ENCODE measurements at regions not wholly inside any gene's neighbourhood (a gene's known extent, or its start where the extent isn't known, plus 50 kb on each side); places are given as distances from the start of the nearest gene placed in this dataset.

DNA sequence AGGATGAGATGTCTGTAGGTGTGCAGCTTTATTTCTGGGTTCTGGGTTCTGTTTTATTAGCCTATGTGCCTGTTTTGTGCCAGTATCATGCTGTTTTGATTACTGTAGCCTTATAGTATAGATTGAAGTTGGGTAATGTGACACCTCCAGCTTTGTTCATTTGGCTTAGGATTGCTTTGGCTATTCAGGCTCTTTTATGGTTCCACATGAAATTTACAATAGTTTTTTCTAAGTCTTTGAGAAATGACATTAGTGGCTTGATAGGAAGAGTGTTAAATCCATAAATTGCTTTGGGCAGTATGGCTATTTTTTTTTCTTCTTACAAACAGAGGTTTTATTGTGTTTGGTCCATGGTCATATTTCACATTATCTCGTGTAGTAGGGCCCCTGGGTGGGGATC, 285.8 kb upstream of the GADL1 start:
- Histone ChIP-seq H2AFZ (ENCODE audit: low read depth, low read length) (no peak overlapping the region), H3K9me3 (ENCODE audit: low read length) (no peaks in the 10 kb centered on the region), H3K4me3 (ENCODE audit: low read length) (no peak overlapping the region), H3K27me3 (ENCODE audit: insufficient read depth, low read length) (no peaks in the 10 kb centered on the region), H3K4me1 (ENCODE audit: insufficient read depth, low read length) (peaks cover 4% of the 10 kb centered on the region), H3K36me3 (ENCODE audit: insufficient read depth, low read length) (no peaks in the 10 kb centered on the region)

DNA sequence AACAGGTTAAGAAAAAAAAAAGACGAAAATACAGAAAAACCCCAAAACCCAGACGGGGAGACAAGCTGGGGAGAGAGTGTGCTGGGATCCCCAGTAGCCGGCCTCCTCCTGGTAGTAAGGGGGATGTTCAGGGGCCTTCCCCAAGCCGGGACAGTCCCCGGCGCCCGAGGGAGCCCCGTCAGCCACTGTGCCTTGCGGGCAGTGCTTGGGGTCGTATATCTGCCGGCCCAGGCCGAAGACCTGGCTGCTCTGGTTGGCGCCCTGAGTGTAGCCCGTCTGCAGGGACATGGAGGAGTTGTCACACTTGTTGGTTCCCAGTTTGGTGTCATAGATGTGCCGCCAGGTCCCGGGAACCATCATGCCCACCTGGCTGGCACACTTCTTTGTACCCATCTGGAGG, 287.2 kb upstream of the GADL1 start:
- Histone ChIP-seq H2AFZ (ENCODE audit: low read depth, low read length) (no peak overlapping the region), H3K4me1 (ENCODE audit: insufficient read depth, low read length) (peaks cover 5% of the 10 kb centered on the region), H3K4me3 (ENCODE audit: low read length) (no peak overlapping the region), H3K36me3 (ENCODE audit: insufficient read depth, low read length) (no peaks in the 10 kb centered on the region), H3K9me3 (ENCODE audit: low read length) (no peaks in the 10 kb centered on the region), H3K27me3 (ENCODE audit: insufficient read depth, low read length) (no peaks in the 10 kb centered on the region)

DNA sequence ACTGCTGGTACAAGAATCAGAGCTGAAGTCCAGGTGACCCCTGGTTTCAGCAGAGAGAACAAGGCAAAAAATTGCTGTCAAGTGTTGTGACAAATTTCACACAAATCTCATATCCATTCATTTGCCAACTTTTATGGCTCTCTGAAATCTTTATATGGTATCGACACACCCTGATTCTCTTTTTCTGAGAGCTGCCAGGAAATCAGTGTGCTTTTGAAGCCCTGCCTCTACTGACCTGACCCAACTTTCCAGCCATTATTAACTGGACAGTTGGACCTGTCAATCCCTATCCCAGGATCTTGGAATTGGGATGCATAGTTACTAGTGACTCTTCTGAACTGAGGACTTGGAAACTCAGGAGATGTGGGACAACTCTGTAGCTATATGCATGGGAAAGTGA, 288.2 kb upstream of the GADL1 start:
- Histone ChIP-seq H3K9me3 (ENCODE audit: low read length) (no peaks in the 10 kb centered on the region), H3K36me3 (ENCODE audit: insufficient read depth, low read length) (no peaks in the 10 kb centered on the region), H3K4me3 (ENCODE audit: low read length) (no peak overlapping the region), H2AFZ (ENCODE audit: low read depth, low read length) (no peak overlapping the region), H3K27me3 (ENCODE audit: insufficient read depth, low read length) (no peaks in the 10 kb centered on the region), H3K4me1 (ENCODE audit: insufficient read depth, low read length) (peaks cover 5% of the 10 kb centered on the region)

DNA sequence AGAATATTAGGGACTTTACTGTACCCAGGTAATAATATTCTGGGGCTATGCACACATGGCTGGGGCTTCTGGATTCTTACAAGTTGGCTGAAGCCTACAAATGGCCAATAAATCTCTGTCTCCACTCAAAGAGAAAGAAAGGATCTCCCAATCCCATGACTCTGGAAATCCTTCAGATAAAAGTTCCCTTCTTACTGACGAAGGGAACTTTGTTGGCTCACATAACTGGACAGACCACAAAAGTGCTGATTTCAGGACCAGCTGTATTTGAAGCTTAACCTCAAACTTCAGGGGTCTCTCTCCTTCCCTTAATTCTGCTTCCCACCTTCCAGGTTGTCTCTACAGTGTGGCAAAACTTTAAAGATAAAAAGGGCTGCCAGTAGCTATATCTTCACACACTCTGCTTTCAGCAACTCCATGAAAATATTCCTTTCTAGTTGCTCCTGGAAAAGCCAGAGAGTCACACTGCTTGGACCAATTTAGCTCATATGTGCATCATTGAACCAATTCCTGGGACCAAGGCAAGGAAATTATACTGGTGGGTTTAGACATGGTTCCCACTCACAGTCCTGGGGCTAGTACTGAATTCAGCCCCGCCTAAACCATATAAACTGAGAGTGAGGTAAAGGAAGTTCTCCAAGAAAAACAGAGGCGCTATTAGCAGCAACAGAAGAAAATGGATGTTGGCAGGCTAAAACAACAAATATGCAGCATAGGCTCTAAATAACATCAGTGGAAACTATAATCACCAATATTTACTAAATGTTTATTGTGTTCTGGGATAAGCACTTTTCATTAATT, 290.0 kb upstream of the GADL1 start:
- Histone ChIP-seq H3K4me1 (ENCODE audit: insufficient read depth, low read length) (peaks cover 5% of the 10 kb centered on the region), H2AFZ (ENCODE audit: low read depth, low read length) (no peak overlapping the region), H3K36me3 (ENCODE audit: insufficient read depth, low read length) (no peaks in the 10 kb centered on the region), H3K9me3 (ENCODE audit: low read length) (no peaks in the 10 kb centered on the region), H3K27me3 (ENCODE audit: insufficient read depth, low read length) (no peaks in the 10 kb centered on the region), H3K4me3 (ENCODE audit: low read length) (no peak overlapping the region)

DNA sequence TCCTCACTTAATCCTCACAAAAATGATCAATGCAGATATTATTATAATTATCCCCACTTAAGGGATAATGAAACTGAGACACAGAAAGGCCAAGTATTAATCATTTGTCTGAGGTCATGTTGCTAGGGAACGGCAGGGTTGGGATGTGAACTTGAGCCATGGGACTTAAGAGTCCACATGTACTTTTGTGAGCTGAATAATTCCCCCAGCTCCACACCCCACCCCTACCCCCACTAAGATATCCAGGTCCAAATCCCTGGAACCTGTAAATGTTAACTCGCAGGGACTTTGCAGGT, 290.5 kb upstream of the GADL1 start:
- Histone ChIP-seq H3K27me3 (ENCODE audit: insufficient read depth, low read length) (no peaks in the 10 kb centered on the region), H2AFZ (ENCODE audit: low read depth, low read length) (no peak overlapping the region), H3K4me3 (ENCODE audit: low read length) (no peak overlapping the region), H3K9me3 (ENCODE audit: low read length) (no peaks in the 10 kb centered on the region), H3K36me3 (ENCODE audit: insufficient read depth, low read length) (no peaks in the 10 kb centered on the region), H3K4me1 (ENCODE audit: insufficient read depth, low read length) (peaks cover 5% of the 10 kb centered on the region)

DNA sequence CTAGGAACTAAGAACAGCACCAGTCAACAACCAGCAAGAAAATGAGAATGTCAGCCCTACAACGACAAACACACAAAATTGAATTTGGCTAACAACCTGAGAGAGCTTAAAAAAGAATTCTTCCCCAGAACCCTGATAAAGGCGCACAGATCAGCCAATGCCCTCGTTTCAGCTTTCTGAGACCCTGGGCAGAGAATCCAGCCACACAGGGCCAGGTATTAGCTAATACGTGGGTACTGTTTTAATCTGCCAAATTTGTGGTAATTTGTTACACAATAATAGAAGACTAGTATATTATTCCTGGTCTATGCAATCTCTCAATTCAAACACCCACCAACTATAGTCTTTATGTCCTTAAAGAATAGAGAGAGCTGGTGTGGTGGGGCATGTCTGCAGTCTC, 291.6 kb upstream of the GADL1 start:
- no peaks in the 10 kb centered on the region for H3K9me3 ChIP-seq (ENCODE audit: low read length)

DNA sequence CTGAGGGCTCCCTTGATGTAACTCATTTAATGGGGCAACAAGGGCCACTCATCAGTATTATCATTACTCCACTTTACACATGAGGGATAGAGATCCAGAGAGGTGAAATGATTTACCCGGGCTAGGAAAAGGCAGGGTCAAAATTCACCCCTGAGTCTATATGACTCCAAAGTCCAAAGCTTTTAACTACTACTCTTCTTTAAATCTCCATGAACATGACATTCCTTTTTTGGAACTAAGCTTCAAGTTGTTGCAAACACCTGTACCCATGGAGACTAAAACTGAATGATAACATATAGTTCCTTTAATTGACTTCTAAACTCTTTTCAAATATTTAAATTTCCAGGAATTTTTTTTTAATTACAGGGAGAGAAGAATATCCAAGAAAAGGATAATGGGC, 292.9 kb upstream of the GADL1 start:
- H3K4me1 ChIP-seq (ENCODE audit: insufficient read depth, low read length), result peaks cover 5% of the 10 kb centered on the region
- no peak overlapping the region for H2AFZ ChIP-seq (ENCODE audit: low read depth, low read length)
- no peaks in the 10 kb centered on the region for H3K36me3 ChIP-seq (ENCODE audit: insufficient read depth, low read length)
- H3K27me3 ChIP-seq (ENCODE audit: insufficient read depth, low read length), result no peaks in the 10 kb centered on the region
- no peak overlapping the region for H3K4me3 ChIP-seq (ENCODE audit: low read length)
- no peaks in the 10 kb centered on the region for H3K9me3 ChIP-seq (ENCODE audit: low read length)

More for the DNA sequence above, 291.6 kb upstream of the GADL1 start:
- Histone ChIP-seq H2AFZ (ENCODE audit: low read depth, low read length) (no peak overlapping the region), H3K27me3 (ENCODE audit: insufficient read depth, low read length) (no peaks in the 10 kb centered on the region), H3K4me1 (ENCODE audit: insufficient read depth, low read length) (peaks cover 5% of the 10 kb centered on the region), H3K4me3 (ENCODE audit: low read length) (no peak overlapping the region), H3K36me3 (ENCODE audit: insufficient read depth, low read length) (no peaks in the 10 kb centered on the region)

DNA sequence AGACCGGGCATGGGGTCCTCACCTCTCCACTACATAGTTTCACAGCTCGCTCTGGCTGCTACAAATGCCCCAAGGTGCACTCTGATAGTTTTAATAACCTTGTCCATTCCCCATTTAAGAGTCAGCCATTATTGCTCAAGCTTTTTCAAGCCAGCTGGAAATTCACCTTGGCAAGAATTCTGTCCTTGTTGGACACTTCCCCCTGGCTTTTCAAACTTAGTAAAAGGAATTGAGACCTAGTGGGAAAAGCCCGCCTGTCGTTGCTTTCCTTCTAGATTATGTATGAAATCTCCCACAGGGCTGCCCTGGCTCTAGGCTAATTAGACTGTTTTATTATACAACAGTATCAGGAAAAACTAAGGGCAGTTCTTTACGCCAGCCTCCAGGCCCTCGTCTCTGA, 293.7 kb upstream of the GADL1 start:
- no peak overlapping the region for H2AFZ ChIP-seq (ENCODE audit: low read depth, low read length)
- H3K4me1 ChIP-seq (ENCODE audit: insufficient read depth, low read length), result peaks cover 5% of the 10 kb centered on the region
- no peaks in the 10 kb centered on the region for H3K36me3 ChIP-seq (ENCODE audit: insufficient read depth, low read length)
- H3K9me3 ChIP-seq (ENCODE audit: low read length), result no peaks in the 10 kb centered on the region
- no peak overlapping the region for H3K4me3 ChIP-seq (ENCODE audit: low read length)
- H3K27me3 ChIP-seq (ENCODE audit: insufficient read depth, low read length), result no peaks in the 10 kb centered on the region

DNA sequence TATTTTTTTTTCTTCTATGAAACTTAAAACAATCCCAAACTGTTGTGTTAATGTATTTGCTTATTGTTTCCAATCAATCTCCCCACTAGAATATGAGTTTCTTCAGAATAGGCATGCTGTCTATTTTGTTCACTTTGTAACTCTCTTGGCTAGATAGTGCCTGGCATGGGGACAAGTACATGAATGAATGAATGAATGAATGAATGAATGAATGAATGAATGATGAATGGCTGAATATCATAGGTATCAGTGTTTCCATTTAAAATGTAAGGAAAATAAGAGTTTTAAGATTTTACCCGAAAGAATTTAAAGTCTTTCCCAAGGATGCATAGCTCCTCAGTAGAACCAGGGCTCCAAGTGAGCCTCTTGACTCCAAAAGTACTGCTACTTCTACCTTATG, 294.9 kb upstream of the GADL1 start:
- Histone ChIP-seq H3K4me1 (ENCODE audit: insufficient read depth, low read length) (peaks cover 5% of the 10 kb centered on the region), H3K36me3 (ENCODE audit: insufficient read depth, low read length) (no peaks in the 10 kb centered on the region), H3K4me3 (ENCODE audit: low read length) (no peak overlapping the region), H3K9me3 (ENCODE audit: low read length) (no peaks in the 10 kb centered on the region), H2AFZ (ENCODE audit: low read depth, low read length) (no peak overlapping the region), H3K27me3 (ENCODE audit: insufficient read depth, low read length) (no peaks in the 10 kb centered on the region)

DNA sequence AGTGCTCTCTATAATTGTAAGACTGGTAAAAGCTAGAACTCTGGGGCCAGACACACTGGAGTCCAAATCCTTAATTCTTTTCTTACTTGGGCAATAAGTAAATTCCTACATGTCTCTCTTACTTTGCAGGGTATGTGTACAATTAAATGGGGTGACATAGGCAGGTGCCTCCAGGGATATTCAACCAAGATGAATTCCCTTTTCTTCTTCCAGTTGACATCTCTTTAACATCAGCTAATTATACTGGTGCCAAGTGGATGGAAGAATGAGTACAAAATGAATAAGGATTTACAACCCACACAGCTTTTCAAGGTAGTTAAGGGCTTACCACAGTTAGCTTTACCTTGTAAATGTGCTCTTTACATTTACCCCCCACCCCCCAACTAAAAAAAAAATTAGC, 295.5 kb upstream of the GADL1 start:
- H3K36me3 ChIP-seq (ENCODE audit: insufficient read depth, low read length), result no peaks in the 10 kb centered on the region
- no peak overlapping the region for H2AFZ ChIP-seq (ENCODE audit: low read depth, low read length)
- H3K4me1 ChIP-seq (ENCODE audit: insufficient read depth, low read length), result peaks cover 5% of the 10 kb centered on the region

DNA sequence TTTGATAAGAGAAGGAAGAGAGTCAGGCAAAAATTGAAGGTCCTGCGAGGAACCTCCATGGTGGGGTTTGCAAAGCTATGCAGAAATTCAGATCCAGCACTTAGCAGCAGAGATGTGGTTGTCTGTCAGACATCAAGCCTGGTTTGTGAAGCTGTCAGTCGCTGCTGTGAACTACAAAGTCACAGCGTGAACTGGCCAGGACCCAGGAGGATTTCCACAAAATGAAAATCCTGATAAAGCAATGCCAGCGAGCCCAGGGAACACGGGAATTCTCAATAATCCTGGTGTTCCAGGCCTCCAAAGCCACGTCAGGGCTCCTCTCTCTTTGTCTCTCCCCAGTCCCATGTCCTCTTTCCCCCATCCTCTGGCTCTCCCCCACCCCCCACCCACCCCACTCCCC, 296.9 kb upstream of the GADL1 start:
- no peaks in the 10 kb centered on the region for H3K27me3 ChIP-seq (ENCODE audit: insufficient read depth, low read length)
- no peaks in the 10 kb centered on the region for H3K36me3 ChIP-seq (ENCODE audit: insufficient read depth, low read length)
- no peak overlapping the region for H3K4me3 ChIP-seq (ENCODE audit: low read length)
- no peaks in the 10 kb centered on the region for H3K9me3 ChIP-seq (ENCODE audit: low read length)
- H3K4me1 ChIP-seq (ENCODE audit: insufficient read depth, low read length), result no peaks in the 10 kb centered on the region
- no peak overlapping the region for H2AFZ ChIP-seq (ENCODE audit: low read depth, low read length)

More for the DNA sequence above, 295.5 kb upstream of the GADL1 start:
- Histone ChIP-seq H3K9me3 (ENCODE audit: low read length) (no peaks in the 10 kb centered on the region), H3K4me3 (ENCODE audit: low read length) (no peak overlapping the region), H3K27me3 (ENCODE audit: insufficient read depth, low read length) (no peaks in the 10 kb centered on the region)

DNA sequence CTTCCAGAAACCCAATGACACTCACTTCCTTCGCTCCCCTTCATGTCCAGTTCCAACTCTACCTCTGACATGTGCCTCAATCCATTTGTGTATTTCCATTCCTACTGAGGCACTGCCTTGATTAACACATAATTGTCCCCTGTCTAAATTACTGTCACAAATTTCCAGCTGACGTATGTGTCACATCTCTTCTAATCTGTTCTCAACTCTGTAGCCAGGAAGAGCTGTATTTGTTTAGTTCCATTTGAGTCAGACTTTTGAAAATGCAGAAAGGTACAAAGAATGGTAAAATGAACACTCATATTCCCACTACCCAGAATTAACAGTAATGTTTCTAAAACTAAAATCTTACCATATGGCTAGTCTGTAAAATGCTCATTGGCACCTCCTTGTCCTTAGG, 299.0 kb upstream of the GADL1 start:
- H3K4me1 ChIP-seq (ENCODE audit: insufficient read depth, low read length), result peaks cover 5% of the 10 kb centered on the region
- H3K9me3 ChIP-seq (ENCODE audit: low read length), result no peaks in the 10 kb centered on the region
- no peak overlapping the region for H3K4me3 ChIP-seq (ENCODE audit: low read length)
- no peak overlapping the region for H2AFZ ChIP-seq (ENCODE audit: low read depth, low read length)
- H3K36me3 ChIP-seq (ENCODE audit: insufficient read depth, low read length), result no peaks in the 10 kb centered on the region
- H3K27me3 ChIP-seq (ENCODE audit: insufficient read depth, low read length), result no peaks in the 10 kb centered on the region

DNA sequence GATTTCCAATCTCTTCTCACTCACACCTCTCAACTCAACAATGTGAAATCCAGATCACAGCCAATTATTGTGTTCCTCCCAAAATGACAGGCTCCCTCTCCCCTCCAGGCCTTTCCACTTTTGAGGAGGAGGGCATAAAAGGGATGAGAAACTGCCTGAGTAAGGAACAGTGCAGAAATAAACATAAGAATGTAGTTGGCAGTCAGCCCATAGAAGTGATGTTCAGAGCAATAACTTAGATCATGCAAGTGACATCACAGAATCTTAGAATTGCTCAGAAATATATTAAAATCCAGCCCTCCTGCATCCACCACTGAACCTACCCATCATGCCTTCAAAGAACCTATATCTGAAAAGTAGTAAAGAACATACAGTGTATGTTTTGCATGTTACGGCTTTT, 299.4 kb upstream of the GADL1 start:
- H3K4me1 ChIP-seq (ENCODE audit: insufficient read depth, low read length), result peaks cover 5% of the 10 kb centered on the region
- H3K36me3 ChIP-seq (ENCODE audit: insufficient read depth, low read length), result no peaks in the 10 kb centered on the region
- H3K27me3 ChIP-seq (ENCODE audit: insufficient read depth, low read length), result no peaks in the 10 kb centered on the region
- no peak overlapping the region for H2AFZ ChIP-seq (ENCODE audit: low read depth, low read length)
- no peaks in the 10 kb centered on the region for H3K9me3 ChIP-seq (ENCODE audit: low read length)
- H3K4me3 ChIP-seq (ENCODE audit: low read length), result no peak overlapping the region

DNA sequence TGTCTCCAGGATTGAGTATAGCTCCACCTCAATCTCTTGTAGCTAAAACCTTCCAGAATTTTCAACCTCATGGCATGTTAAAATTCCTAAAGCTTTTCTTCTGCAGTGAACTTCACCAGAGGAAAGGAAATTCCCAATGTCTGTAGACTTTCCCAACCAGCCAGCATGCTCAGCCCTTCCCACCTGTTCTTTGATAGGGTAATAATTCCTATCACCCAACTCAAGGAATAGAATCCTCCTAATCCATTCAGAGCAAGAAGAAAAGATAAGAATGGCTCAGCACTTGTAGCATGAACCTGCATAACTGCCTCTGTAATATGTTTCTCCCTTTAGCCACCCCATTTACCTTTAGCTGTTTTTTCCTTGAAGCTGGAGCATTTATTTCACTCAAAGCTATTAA, 301.8 kb upstream of the GADL1 start:
- H3K36me3 ChIP-seq (ENCODE audit: insufficient read depth, low read length), result no peaks in the 10 kb centered on the region

More for the DNA sequence above, 301.8 kb upstream of the GADL1 start:
- no peak overlapping the region for H2AFZ ChIP-seq (ENCODE audit: low read depth, low read length)
- H3K4me3 ChIP-seq (ENCODE audit: low read length), result no peak overlapping the region
- H3K4me1 ChIP-seq (ENCODE audit: insufficient read depth, low read length), result peaks cover 5% of the 10 kb centered on the region
- no peaks in the 10 kb centered on the region for H3K27me3 ChIP-seq (ENCODE audit: insufficient read depth, low read length)
- no peaks in the 10 kb centered on the region for H3K9me3 ChIP-seq (ENCODE audit: low read length)

Data from neuron (in vitro differentiated cells).